Rectal smooth muscle tissue (tissue), 1 donor: ENCODE measurements at regions not wholly inside any gene's neighbourhood (a gene's known extent, or its start where the extent isn't known, plus 50 kb on each side); places are given as distances from the start of the nearest gene placed in this dataset.

Experiments used
- H3K27ac ChIP-seq: one replicate; pipeline ENCODE4 v1.7.0; 2013; ENCODE audit warnings: low read depth, low read length, inconsistent platforms
- H3K27me3 ChIP-seq: one replicate; pipeline ENCODE4 v1.7.0; 2013; ENCODE audit warnings: low read length; ENCODE audit not compliant: control insufficient read depth, insufficient read depth
- H3K36me3 ChIP-seq: one replicate; pipeline ENCODE4 v1.7.0; 2013; ENCODE audit warnings: low read length; ENCODE audit not compliant: control insufficient read depth, insufficient read depth
- H3K4me1 ChIP-seq: one replicate; pipeline ENCODE4 v1.7.0; 2013; ENCODE audit warnings: low read length; ENCODE audit not compliant: control insufficient read depth, insufficient read depth
- H3K4me3 ChIP-seq: one replicate; pipeline ENCODE4 v1.7.0; 2013; ENCODE audit warnings: low read length
- H3K9ac ChIP-seq: one replicate; pipeline ENCODE4 v1.7.0; 2013; ENCODE audit warnings: low read length

DNA sequence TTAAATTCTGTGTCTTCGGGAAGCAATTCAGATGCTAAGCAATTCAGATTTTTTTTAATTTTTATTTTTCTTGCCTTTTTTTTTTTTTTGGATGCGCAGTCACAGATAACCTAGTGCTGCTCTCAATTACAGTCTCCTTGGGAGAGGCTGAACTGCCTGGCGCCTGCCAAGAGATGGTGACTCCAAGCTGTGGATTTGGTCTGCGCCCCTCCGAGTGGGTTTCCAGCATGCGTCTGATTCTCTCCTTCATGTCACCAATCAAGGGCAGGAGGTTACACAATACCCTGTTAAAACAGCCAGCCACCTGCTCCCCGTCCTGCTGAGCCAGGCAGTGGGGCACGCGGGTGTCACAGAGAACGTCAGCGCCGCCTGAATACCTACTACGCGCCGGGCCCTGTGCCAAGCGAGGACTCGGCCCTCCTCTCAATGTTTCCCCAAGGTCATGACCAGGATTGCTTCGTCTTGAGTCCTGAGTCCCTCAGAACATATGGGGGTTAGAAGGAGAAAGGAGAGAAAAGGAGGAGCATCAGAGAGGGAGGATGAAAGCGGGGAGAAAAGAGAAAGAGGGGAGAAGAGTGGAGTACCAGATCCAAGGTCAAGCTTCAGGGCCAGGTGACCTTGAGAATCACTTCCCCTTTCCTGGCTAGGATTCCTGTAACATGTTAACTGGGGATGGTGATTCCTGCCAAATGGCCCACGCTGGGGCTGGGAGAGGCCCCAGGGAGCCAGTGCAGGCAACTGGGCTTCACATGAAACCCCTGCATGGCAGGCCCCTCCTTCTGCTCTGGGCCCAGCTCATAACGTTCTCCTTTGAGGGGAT lies 213.6 kb downstream of the URI1 start:
- Histone ChIP-seq H3K36me3 (no peaks in the 10 kb centered on the region), H3K4me1 (no peaks in the 10 kb centered on the region), H3K4me3 (no peak overlapping the region), H3K27me3 (no peaks in the 10 kb centered on the region), H3K27ac (no peak overlapping the region), H3K9ac (no peak overlapping the region)

DNA sequence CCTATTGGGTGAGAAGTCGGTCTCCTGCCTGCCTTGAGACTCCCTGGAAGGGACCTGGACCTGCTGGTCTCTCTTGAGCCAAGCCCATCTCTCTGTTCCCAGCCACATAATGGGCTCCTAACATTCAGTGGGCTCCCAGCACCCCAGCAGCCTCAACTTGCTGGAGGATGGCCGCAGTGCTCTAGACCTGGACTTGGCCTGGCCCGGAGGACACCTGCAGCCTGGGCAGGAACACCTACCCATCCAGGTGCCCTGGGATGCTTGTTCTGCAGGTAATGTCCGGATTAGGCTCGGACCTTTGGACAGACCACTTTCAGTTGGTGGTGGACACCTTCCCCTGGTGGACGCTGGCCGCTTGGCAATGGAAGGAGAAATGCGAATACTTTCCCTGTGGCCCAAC lies 214.6 kb downstream of the URI1 start:
- no peak overlapping the region for H3K27ac ChIP-seq
- H3K4me3 ChIP-seq = no peak overlapping the region
- H3K36me3 ChIP-seq = no peaks in the 10 kb centered on the region
- no peak overlapping the region for H3K9ac ChIP-seq
- no peaks in the 10 kb centered on the region for H3K4me1 ChIP-seq
- H3K27me3 ChIP-seq = no peaks in the 10 kb centered on the region

DNA sequence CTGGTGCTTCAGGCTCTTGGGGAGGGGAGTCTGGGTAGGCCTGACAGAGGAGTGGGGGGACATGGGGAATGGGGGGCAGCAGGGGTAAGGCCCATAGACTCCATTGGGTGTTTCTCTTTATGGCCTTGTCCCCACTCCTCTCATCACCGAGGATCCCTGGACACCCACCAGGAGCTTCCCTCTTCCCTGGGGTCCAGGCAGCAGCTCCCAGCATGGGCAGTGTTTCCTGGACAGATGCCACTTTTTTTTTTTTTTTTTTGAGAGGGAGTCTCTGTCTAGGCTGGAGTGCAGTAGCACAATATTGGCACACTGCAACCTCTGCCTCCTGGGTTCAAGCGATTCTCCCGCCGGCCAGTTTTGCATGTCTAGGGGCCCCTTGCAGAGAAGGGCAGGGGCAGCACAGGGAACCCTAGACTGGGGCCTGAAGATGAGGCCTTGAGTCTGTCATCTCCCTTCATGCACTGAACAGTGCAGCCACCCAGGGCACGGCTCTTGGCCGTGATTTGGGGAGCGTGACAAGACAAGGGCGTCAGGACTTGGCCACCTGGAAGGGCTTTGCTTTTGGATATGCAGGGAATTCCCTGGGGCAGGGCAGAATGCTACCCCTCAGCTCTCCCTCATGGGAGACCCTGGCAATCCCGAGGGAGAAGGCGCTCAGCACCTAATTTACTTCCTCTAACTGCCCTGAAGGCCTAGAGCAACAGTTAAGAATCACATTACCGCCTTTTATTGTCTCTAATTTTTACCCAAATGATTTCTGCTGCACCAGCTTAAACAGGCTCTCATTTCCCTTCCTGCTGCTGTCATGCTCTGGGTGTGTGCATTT lies 213.9 kb upstream of the ZNF536 start:
- no peak overlapping the region for H3K27ac ChIP-seq
- H3K4me3 ChIP-seq = no peak overlapping the region
- no peak overlapping the region for H3K9ac ChIP-seq
- H3K27me3 ChIP-seq = no peaks in the 10 kb centered on the region
- H3K36me3 ChIP-seq = no peaks in the 10 kb centered on the region
- H3K4me1 ChIP-seq = no peaks in the 10 kb centered on the region

DNA sequence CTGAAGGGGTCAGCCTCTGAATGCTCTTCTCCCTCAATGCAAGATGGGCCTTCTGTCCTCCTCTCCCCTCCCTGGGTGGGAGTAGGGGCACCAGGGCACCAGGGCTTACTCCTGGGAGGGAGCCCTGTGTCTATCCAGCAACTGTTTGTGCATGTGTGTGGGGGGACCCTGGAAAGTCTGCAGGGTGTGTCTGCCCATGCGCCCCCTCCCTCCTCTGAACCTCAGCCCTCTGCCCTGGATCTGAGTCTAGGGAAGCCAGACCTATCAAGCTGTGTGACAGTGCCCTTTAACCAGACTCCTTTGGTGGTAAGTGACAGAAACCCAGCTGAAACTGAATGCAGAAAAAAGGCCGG lies 213.3 kb upstream of the ZNF536 start:
- Histone ChIP-seq H3K9ac (no peak overlapping the region), H3K27ac (no peak overlapping the region), H3K4me3 (no peak overlapping the region), H3K36me3 (no peaks in the 10 kb centered on the region), H3K4me1 (no peaks in the 10 kb centered on the region), H3K27me3 (no peaks in the 10 kb centered on the region)

DNA sequence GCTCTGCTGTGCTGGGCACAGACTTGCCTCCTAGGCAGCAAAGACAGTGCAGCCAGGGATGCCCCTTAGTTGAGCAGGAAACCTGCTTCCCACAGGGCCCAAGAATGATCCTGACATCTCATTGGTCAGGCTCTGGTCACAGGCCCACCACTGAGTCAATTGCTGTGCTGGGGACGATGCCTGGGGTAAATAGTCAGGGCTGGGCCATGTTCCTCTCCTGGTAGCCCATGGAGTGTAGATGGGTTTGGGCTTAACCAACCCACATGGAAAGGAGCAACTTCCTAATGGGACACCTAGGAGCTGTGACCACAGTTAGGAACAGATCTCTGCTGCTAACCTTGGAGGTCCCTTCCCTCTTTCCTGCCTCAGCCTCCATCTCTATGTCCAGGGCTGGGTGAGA lies 212.5 kb upstream of the ZNF536 start:
- Histone ChIP-seq H3K4me1 (no peaks in the 10 kb centered on the region), H3K9ac (no peak overlapping the region), H3K4me3 (no peak overlapping the region), H3K27me3 (no peaks in the 10 kb centered on the region), H3K36me3 (no peaks in the 10 kb centered on the region), H3K27ac (no peak overlapping the region)

DNA sequence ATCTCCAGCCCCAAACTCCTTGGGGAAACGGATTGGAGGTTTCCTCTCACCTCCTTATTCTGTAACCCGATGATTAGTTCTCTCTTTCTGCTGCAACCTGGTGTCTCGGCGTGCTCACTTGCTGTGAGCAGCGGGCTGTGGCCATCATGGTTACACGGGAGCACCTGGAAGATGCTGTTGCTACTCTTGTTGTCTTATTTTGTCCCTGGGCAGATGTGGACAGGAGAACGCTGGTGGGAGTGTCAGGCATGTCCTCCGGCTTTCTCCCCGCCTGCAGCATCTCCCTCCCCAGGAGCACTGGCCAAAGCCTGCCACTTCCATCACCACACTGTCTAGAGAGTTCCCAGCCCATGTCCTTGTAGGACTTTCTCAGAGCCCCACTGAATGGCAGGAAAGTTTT lies 211.8 kb upstream of the ZNF536 start:
- H3K36me3 ChIP-seq = no peaks in the 10 kb centered on the region
- H3K4me3 ChIP-seq = no peak overlapping the region
- H3K27ac ChIP-seq = no peak overlapping the region
- no peak overlapping the region for H3K9ac ChIP-seq
- no peaks in the 10 kb centered on the region for H3K27me3 ChIP-seq
- H3K4me1 ChIP-seq = no peaks in the 10 kb centered on the region

DNA sequence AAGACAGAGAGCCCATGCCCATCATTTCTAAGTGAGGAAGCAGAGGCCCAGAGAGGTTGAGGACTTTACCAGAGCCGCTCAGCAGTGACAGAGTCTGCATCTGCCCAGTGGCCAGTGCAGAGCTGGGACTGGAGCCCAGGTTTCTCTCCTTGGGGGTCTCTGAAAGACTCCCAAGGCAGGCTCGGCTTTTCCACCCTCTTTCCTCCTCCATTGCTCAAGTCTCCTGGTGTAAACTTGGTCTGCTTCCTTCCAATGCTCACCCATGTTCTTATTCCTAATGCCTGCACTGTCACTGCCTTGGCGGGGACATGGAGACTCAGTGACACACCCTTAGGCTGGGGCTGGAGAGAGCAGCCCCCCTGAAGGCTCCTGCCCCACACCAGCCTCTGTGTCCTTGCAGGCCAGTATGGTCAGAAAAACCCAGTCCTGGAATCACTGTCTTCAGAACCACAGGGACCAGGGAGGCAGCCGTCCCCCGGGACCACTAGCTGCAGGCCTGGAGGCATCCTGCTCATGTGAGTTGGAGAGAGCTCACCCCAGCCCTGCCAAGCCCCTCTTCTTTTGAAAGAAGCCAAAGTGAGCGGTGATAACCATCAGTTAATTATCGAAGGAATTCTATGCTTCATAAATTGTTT lies 211.0 kb upstream of the ZNF536 start:
- Histone ChIP-seq H3K36me3 (no peaks in the 10 kb centered on the region), H3K4me3 (no peak overlapping the region), H3K9ac (no peak overlapping the region), H3K27ac (no peak overlapping the region), H3K27me3 (no peaks in the 10 kb centered on the region), H3K4me1 (no peaks in the 10 kb centered on the region)

DNA sequence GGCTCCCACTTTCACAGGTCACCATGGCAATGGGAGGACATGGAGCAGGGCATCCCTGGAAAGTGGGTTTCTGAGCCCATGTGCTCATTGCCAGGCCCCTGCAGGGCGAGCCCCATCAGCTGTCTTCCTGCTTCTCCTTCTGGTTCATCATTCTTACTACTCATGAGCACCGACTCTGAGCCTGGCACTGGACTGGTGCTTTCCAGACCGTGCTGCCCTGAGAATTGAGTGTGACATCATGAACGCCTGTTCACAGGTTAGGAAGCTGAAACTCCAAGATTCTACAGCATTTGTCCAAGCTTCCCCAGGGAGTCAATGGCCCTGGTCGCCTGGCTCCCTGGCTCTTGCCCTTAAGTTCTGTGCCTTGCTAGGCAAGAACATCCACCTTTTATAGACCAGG lies 210.4 kb upstream of the ZNF536 start:
- no peaks in the 10 kb centered on the region for H3K4me1 ChIP-seq
- no peak overlapping the region for H3K4me3 ChIP-seq
- H3K27me3 ChIP-seq = no peaks in the 10 kb centered on the region
- no peak overlapping the region for H3K27ac ChIP-seq
- no peaks in the 10 kb centered on the region for H3K36me3 ChIP-seq
- H3K9ac ChIP-seq = no peak overlapping the region

DNA sequence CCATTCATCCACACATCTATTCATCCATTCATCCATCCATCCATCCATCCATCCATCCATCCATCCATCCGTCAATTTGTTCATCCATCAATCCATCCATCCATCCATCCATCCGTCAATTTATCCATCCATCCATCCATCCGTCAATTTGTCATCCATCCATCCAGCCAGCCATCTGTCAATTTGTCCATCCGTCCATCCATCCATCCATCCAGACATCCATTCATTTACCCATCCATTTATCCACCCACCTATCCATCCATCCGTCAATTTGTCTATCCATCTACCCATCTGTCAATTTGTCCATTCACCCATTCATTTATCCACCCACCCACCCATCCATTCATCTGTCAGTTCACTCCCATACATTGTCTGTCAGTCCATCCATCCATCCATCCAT lies 209.5 kb upstream of the ZNF536 start:
- Histone ChIP-seq H3K4me1 (no peaks in the 10 kb centered on the region), H3K4me3 (no peak overlapping the region), H3K27ac (no peak overlapping the region), H3K36me3 (no peaks in the 10 kb centered on the region), H3K9ac (no peak overlapping the region), H3K27me3 (no peaks in the 10 kb centered on the region)

DNA sequence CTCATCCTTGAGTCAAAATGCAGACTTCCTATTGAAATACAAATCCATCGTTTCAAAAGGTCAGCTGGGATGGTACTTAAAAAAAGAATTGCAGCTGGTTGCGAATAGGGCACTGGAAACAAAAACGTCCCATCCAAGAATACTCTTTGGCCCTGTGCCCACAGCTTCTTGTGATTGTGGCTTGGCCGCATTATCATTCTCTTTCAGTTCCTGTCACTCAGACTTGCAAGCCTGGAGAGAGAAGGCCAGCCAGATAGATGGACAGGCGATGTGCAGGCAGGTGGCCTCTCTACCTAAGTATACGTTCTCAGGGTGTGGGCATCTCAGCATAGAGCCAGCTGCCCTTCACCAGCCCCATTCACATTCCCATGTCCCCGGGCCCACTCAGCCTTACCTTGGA lies 208.5 kb upstream of the ZNF536 start:
- Histone ChIP-seq H3K36me3 (no peaks in the 10 kb centered on the region), H3K9ac (no peak overlapping the region), H3K4me1 (no peaks in the 10 kb centered on the region), H3K4me3 (no peak overlapping the region), H3K27me3 (no peaks in the 10 kb centered on the region), H3K27ac (no peak overlapping the region)

DNA sequence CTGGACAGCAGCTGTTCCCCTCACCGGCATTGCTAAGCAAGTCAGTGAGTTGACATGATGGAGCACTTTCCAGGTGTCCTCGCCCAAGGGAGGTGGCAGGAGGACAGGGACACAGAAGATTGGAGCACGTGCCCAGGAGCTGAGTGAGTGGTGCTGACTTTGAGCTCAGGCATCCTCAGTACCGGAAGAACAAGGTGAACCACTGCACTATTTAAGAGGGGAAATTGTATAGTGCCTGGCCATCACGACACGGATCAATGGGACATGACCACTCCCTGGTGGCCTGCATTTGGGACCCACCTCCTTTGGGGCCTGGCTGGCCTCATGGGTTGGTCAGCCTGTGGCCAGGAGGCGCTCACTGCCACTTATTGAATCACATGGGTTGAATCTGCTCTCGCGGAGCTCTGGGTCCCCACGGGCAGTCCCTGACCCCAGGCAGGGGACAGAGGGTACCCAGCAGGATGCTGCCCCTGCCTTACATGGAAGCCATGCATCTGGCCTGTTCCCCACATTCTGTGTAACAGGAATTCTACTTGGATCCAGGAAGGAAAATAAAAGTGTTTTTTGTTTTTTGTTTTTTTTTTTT lies 206.9 kb upstream of the ZNF536 start:
- H3K4me3 ChIP-seq = no peak overlapping the region
- no peaks in the 10 kb centered on the region for H3K4me1 ChIP-seq
- no peaks in the 10 kb centered on the region for H3K36me3 ChIP-seq
- H3K27ac ChIP-seq = no peak overlapping the region
- no peaks in the 10 kb centered on the region for H3K27me3 ChIP-seq
- no peak overlapping the region for H3K9ac ChIP-seq

DNA sequence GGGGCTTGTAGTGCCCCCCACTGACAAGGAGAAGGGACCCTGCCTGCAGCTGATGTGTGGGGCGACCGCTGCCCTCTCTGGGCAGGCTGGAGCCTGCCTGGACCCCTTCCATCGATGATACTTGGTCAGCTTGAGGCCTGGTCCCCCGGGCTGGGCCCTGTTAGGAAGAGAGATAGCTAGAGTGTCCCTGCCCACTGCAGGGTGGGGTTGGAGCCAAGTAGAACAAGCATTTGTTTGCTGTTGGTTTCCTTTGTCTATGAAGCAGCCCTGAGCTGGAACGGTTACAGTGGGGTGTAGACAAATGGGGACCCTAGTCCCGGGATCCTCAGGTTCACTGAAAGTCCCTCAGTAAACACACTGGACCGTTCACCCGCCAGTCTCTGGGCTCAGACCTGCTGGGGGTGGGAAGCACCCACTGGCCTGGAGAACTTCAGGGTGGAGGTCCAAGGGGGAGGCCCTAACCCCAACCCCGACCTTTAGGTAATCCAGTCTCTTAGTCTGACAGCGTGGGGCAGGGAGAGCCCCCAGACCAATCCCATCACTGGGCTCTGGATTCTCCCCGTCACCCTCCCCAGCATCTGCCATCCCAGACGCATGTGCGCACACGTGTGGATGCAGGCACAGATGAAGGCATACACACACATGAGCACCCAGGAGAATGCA lies 204.8 kb upstream of the ZNF536 start:
- Histone ChIP-seq H3K27me3 (no peaks in the 10 kb centered on the region), H3K4me1 (no peaks in the 10 kb centered on the region), H3K9ac (no peak overlapping the region), H3K36me3 (no peaks in the 10 kb centered on the region), H3K4me3 (no peak overlapping the region), H3K27ac (no peak overlapping the region)
